Activated CD4-positive, alpha-beta memory T cell treated with anti-CD3 and anti-CD28 coated beads, Interleukin-2, amount 10 ng/mL, durations not matched to agents 7 days and 5 days (primary cell): ENCODE measurements at regions not wholly inside any gene's neighbourhood (a gene's known extent, or its start where the extent isn't known, plus 50 kb on each side); places are given as distances from the start of the nearest gene placed in this dataset.

Experiments used
- CTCF ChIA-PET: fragments of 350-600 bp; sonication (Branson Sonifier 250); formaldehyde crosslinking; loops from one replicate; lab custom pipeline; 2021; ENCODE audit warnings: antibody characterized with exemption, inconsistent platforms; lab: Charles Lee
- POLR2A ChIA-PET: fragments of 350-600 bp; sonication (Branson Sonifier 250); formaldehyde crosslinking; loops from one replicate; lab custom pipeline; 2021; ENCODE audit warnings: antibody characterized with exemption; lab: Charles Lee
- DNase-seq: peaks from one replicate; pipeline ENCODE4 v3.0.0-alpha.2; 2020
- H3K27ac Mint-ChIP-seq: one replicate; pipeline ENCODE4 v1.8.0; 2021; ENCODE audit warnings: mild to moderate bottlenecking, mixed read lengths
- H3K27me3 Mint-ChIP-seq: one replicate; pipeline ENCODE4 v1.8.0; 2021; ENCODE audit warnings: mixed read lengths
- H3K36me3 Mint-ChIP-seq: one replicate; pipeline ENCODE4 v1.8.0; 2021; ENCODE audit warnings: low read depth, mixed read lengths
- H3K4me1 Mint-ChIP-seq: one replicate; pipeline ENCODE4 v1.8.0; 2021; ENCODE audit warnings: mixed read lengths
- H3K4me3 Mint-ChIP-seq: one replicate; pipeline ENCODE4 v1.8.0; 2021; ENCODE audit warnings: mild to moderate bottlenecking, mixed read lengths
- H3K9me3 Mint-ChIP-seq: one replicate; pipeline ENCODE4 v1.8.0; 2021; ENCODE audit warnings: mixed read lengths

DNA sequence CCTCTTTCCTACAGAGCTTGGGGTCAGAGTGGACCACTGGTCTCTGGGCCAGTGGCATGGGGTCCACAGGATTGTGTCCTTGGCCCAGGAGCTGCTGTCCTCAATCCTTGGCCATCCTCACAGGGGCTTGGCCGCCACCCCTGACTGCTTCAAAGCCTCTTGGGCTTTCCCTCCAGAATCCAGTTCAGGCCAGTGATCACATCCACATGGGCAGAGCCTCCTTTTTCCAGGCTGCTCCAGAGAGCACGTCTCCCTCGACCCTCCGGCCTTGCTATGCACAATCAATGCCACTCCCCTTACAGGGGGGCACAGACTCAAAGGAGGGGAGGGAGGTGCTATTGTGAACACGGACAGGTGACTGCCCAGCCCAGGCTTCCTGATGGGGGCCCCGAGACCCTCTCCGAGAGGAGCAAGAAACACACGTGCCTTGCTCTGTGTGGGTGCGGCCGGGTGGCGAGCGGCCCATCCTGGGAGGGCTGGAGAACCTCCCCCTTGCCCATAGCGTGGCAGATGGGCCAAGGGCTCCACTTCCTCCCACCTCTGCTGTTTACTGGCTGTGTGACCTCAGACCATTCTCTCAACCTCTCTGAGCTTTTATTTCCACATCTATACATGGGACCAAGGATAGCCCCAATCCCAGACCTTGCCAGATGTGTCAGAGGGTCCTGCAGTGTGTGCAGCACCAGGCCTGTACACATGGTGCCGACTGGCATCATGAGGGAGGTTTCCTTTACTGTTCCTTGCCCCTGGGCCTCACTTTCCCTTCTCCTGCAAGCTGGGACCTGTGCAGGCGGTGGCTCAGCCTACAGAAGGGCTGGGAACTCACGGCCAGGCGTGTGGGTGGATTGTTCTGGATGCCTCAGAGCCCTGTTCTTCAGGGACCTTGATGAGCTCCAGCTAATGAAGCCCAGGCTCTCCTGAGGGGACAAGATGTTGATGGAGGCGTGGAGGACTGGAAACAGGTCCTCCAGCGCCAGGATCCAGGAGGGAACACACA lies 229.0 kb upstream of the GSE1 start:
- ChIA-PET POLR2A (no interaction called here), CTCF (no interaction called here)
- H3K27me3 Mint-ChIP-seq = peaks cover 2% of the 10 kb centered on the region
- no peak for DNase-seq
- no peak overlapping the region for H3K4me3 Mint-ChIP-seq
- no peaks in the 10 kb centered on the region for H3K4me1 Mint-ChIP-seq
- H3K9me3 Mint-ChIP-seq = peaks cover 8% of the 10 kb centered on the region
- H3K36me3 Mint-ChIP-seq = no peaks in the 10 kb centered on the region
- no peak overlapping the region for H3K27ac Mint-ChIP-seq

DNA sequence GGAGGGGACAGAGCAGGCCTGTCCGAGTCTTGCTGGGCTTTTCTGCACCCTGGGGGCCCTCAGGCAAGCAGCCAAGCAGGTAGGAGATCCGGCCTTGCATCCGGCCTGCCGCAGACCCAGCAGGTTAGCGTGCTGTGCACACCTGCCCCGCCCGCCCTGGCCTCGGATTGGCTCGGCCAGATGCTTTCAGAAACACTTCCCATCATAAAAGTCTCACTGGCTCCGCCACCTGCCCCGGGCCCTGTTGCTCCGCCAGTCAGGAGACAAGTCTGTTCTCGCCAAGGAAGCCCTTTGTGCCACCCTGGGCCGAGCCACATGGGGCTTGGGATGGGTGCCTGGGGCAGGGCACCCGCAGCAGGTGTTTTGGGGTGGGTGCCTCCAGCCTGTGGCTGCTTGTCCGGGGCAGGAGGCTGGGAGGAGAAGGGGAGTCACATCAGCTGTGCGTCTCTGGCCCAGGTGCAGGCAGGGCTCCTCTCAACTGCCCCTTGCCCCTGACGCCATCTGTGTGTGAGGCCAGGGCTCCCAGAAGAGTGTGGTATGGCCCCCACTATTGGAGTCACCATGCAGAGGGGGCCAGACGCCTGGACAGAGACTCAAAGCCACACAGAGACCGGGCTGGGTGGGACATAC lies 228.2 kb upstream of the GSE1 start:
- Mint-ChIP-seq H3K9me3 (peaks cover 8% of the 10 kb centered on the region), H3K27me3 (peaks cover 2% of the 10 kb centered on the region), H3K4me3 (no peak overlapping the region), H3K36me3 (no peaks in the 10 kb centered on the region), H3K27ac (no peak overlapping the region), H3K4me1 (no peaks in the 10 kb centered on the region)
- POLR2A ChIA-PET = no interaction called here
- no peak for DNase-seq
- CTCF ChIA-PET = no interaction called here

DNA sequence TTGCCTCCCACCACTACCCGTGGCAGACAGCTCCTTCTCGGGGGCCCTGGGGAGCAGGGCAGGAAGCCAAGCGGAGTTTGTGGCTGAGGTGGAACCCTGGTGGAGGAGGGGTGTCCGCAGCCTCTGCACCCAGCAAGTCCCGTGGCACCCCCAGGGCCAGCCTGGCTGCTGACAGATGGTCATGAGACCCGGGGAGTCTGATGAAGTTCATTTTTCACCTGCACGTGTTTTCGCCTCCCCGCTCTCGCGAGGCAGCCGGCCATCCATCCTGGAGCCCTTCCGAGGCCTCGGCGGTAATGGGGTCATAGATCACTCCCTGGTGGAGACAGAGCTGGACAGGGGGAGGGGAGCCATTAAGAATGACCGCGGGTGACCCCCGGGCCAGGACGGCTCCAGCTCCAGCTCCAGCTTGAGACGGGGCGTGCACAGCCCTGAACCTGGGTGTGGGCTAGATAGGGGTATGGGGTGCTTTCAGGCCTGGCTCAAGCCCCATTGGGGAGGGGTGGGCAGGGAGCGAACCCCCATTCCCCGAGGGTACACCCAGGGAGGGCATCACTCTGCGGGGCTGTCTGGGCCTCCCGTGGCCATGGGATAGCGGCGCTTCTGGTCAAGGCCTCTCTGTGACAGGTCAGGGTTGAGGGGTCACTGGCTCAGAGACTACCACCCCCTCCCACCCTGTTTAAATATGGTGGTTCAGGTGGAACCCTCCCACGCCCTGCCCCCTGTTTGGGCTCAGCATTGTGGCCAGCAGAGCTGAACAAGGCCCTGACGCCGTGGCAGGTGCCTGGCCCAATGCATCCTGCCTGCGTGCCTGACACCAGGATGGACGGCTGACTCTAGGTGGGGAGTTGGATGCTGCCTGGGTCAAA lies 227.4 kb upstream of the GSE1 start:
- no peak overlapping the region for H3K27ac Mint-ChIP-seq
- H3K36me3 Mint-ChIP-seq = no peaks in the 10 kb centered on the region
- ChIA-PET CTCF (no interaction called here), POLR2A (no interaction called here)
- no peak overlapping the region for H3K4me3 Mint-ChIP-seq
- no peaks in the 10 kb centered on the region for H3K4me1 Mint-ChIP-seq
- no peak for DNase-seq
- peaks cover 2% of the 10 kb centered on the region for H3K27me3 Mint-ChIP-seq
- H3K9me3 Mint-ChIP-seq = peaks cover 8% of the 10 kb centered on the region

DNA sequence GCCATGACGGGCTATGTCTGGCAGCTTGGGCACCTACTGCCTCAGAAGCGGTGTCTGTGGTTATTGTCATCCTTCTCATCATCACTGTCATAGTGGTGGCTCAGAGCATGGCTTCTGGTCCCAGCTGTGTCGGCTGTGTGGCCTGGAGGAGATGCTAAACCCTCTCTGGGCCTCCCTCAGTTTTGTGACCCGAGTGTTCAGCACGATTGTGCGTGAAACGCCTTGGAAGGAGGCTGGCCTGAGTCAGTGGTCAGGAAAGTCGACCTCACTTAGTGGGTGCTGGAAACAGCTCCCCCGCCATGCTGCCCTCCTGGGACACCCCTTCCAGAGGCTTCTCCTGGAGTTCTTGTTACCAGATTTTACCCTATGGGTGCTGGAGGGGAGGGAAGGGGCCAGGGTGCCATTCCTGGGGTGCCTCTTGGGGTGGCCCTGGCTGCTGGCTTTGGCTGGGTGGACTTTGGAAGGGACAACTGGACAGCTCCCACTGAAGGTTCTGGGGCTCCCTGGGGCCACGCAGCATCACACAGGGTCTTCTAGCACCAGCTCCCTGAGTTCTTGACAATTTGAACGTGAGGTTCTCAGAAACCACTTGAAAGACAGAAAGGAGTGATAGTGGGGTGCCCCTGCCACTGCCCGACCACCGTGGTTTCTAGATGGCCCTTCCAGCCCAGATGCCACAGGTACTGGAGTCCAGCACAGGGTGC lies 226.5 kb upstream of the GSE1 start:
- peaks cover 8% of the 10 kb centered on the region for H3K9me3 Mint-ChIP-seq
- ChIA-PET POLR2A (no interaction called here), CTCF (no interaction called here)
- H3K4me1 Mint-ChIP-seq = no peaks in the 10 kb centered on the region
- H3K27ac Mint-ChIP-seq = no peak overlapping the region
- H3K4me3 Mint-ChIP-seq = no peak overlapping the region
- no peaks in the 10 kb centered on the region for H3K27me3 Mint-ChIP-seq
- H3K36me3 Mint-ChIP-seq = no peaks in the 10 kb centered on the region
- DNase-seq = no peak

DNA sequence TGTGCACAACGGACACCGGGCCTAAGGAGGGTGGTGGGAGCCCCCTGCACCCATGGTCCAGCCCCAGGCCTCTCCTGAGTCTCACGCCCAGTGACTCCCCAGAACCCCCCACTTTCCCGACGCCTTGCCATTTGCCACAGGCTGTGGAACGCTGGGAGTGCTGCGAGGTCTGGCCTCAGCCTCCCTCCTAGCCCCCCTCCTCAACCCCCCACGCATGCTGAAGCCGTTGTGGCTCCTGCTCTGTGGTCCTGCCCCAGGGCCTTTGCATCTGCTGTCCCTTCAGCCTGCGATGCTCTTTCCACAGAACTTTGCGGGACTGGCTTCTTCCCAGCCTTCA lies 226.0 kb upstream of the GSE1 start:
- peaks cover 8% of the 10 kb centered on the region for H3K9me3 Mint-ChIP-seq
- ChIA-PET POLR2A (no interaction called here), CTCF (no interaction called here)
- H3K36me3 Mint-ChIP-seq = no peaks in the 10 kb centered on the region
- no peaks in the 10 kb centered on the region for H3K4me1 Mint-ChIP-seq
- no peak for DNase-seq
- no peak overlapping the region for H3K4me3 Mint-ChIP-seq
- no peak overlapping the region for H3K27ac Mint-ChIP-seq
- H3K27me3 Mint-ChIP-seq = no peaks in the 10 kb centered on the region

DNA sequence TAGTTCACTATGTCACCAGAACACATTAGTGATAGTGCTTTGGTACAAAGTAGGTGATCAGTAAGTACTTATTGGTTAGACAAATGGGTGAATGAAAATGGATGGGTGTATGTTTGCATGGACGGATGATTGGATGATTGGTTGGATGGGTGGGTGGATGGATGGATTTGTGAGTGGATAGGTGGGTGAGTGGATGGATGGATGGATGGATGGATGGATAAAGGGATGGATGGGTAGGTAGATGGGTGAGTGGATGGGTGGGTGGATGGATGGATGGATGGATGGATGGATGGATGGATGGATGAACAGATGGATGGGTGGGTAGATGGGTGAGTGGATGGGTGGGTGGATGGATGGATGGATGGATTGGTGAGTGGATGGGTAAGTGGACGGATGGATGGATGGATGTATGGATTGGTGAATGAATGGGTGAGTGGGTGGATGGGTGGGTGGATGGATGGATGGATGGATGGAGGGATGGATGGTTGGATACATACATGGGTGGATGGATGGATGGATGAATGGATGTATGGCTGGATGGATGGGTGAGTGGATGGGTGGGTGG lies 225.3 kb upstream of the GSE1 start:
- Mint-ChIP-seq H3K9me3 (peaks cover 7% of the 10 kb centered on the region), H3K27me3 (no peaks in the 10 kb centered on the region), H3K27ac (no peak overlapping the region), H3K4me3 (no peak overlapping the region), H3K36me3 (no peaks in the 10 kb centered on the region), H3K4me1 (no peaks in the 10 kb centered on the region)
- ChIA-PET POLR2A (no interaction called here), CTCF (no interaction called here)
- DNase-seq = no peak

DNA sequence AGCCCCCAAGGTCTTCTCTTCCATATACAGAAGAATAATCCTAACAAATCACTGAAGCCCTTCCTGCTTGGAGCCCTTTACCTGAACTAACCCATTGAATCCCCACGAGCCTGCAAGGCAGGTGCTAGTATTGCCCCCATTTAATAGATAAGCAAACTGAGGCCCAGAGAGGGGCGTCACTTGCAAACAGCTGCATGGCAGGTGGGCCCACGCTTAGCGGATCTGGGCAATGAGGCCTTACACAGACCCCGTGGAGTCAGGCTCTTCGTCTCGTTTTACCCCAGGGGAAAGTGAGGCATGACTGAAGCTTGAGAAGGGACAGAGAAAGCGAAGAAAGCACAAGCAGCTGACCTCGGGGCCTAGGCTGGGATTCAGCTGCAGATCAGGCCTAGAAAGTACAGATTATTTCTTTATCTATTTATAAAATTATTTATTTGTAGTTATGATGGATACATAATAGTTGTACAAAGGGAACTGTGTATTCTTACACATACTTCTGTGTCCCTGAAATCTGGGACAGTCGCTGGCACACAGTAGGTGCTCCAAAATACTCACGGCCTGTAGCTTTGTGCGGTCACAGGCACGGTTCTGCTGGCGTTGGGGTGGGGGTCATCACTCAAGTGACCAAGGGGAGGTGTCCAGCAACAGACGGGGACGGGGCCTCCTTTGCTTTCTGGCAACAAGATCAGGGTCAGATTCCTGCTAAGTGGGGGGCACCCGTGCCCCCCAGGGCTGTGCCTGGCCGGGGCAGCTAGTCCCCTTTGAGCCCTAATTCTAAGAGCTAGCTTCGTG lies 223.2 kb upstream of the GSE1 start:
- Mint-ChIP-seq H3K27ac (no peak overlapping the region), H3K27me3 (peaks cover 1% of the 10 kb centered on the region), H3K4me1 (no peaks in the 10 kb centered on the region), H3K4me3 (no peak overlapping the region), H3K36me3 (no peaks in the 10 kb centered on the region), H3K9me3 (no peaks in the 10 kb centered on the region)
- CTCF ChIA-PET = no interaction called here
- no peak for DNase-seq
- POLR2A ChIA-PET = no interaction called here

DNA sequence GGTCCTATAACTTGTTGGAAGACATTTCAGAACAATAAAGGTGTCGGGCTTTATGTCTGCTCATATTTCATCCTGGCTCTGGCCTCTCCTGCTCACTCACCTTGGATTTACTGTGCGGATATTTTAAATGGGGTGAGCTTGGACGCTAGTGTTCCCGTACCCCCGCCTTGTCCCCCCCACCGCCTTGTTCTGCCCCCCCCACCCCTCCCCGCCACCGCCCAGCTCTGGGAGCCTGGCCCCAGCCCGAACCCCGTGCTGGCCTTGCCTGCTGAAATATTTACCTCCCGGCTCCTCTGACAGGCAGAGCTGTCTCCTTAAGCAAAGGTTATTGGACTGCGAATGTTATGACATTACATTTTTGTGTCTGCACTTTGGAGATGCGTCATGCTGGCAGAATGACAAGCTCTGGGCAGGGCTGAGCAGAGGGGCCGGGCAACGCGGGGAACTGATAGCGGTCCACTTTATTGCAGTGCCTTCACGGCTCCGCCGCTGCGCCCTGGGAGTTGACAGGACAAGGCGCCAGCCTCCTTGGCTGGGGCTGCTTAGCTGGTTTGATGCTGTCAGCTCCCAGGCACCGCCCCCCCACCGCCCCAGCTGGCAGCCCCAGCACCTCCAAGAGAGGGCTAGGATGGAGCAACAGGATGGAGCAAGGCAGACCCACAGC lies 222.5 kb upstream of the GSE1 start:
- no peak for DNase-seq
- Mint-ChIP-seq H3K4me3 (no peak overlapping the region), H3K27ac (no peak overlapping the region), H3K27me3 (peaks cover 2% of the 10 kb centered on the region), H3K9me3 (no peaks in the 10 kb centered on the region), H3K4me1 (no peaks in the 10 kb centered on the region), H3K36me3 (no peaks in the 10 kb centered on the region)
- ChIA-PET CTCF (no interaction called here), POLR2A (no interaction called here)

DNA sequence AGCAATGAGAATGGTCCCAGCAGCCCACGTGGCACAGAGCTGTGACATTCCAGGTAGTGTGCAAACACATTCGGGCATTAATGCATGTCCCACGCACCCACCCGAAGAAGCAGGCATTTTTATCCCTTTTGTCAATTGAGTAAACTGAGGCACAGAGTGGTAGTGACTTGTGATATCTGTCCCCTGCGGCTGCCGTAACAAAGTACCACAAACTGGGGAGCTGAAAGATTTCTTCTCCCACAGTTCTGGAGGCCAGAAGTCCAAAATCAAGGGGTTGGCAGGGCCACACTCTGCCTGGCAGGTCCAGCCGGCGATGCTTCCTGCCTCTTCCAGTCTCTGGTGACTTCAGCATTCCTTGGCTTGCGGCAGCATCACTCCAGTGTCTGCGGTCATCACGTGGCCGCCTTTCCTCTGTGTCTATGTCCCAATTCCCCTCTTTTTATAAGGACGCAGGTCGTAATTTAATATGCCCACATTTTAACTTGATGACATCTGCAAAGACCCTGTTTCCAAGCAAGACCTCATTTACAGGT lies 221.9 kb upstream of the GSE1 start:
- Mint-ChIP-seq H3K4me3 (no peak overlapping the region), H3K27ac (no peak overlapping the region), H3K36me3 (no peaks in the 10 kb centered on the region), H3K4me1 (no peaks in the 10 kb centered on the region), H3K27me3 (peaks cover 2% of the 10 kb centered on the region), H3K9me3 (no peaks in the 10 kb centered on the region)
- POLR2A ChIA-PET = no interaction called here
- CTCF ChIA-PET = interaction anchor here (1.0 kb wide), 1 partner anchor 25 kb away, joined by 3 read pairs; no protein-coding TSS in a partner anchor
- DNase-seq = no peak

DNA sequence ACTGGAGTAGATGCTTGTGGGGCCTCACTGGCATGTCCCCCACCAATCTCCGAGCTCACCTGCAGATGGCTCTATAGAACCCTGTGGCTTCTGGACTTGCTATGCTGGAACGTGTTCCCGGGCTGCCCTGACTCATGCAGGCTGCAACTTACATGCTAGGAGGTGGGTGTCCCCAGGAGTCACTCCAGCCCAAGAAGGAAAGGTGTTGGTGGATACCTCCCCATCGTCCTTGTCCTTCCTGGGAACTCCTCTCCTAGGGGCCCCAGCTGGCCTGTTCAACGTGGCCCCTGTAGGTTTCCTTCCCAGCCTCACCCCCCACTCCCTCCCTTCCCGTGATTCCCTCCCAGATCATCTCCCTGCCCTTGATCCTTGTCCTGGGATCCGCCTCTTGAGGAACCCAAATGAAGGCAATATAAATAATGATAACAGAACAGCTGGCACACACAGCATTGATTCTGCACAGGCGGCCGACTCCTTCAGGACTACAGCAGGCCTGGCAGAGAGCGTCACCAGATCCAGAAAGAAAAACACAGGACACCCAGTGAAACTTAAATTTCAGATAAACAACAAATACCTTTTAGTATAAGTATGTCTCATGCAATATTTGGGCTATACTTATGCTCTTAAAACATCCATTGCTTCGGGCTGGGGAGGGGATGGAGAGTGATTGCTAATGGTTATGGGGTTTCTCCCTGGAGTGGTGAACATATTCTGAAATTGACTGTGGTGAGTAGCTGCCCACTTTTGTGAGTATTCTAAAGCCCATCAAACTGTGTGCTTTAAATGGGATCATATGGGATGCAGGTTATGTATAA lies 221.1 kb upstream of the GSE1 start:
- no peaks in the 10 kb centered on the region for H3K4me1 Mint-ChIP-seq
- H3K36me3 Mint-ChIP-seq = no peaks in the 10 kb centered on the region
- POLR2A ChIA-PET = no interaction called here
- no peak for DNase-seq
- peaks cover 2% of the 10 kb centered on the region for H3K27me3 Mint-ChIP-seq
- no peak overlapping the region for H3K27ac Mint-ChIP-seq
- H3K4me3 Mint-ChIP-seq = no peak overlapping the region
- H3K9me3 Mint-ChIP-seq = no peaks in the 10 kb centered on the region
- CTCF ChIA-PET = interaction anchor here (1.0 to 1.2 kb wide), 3 partner anchors 11 to 29 kb away, joined by 3 to 5 read pairs (median 3); no protein-coding TSS in a partner anchor
